ENCODE measurements at regions not wholly inside any gene's neighbourhood (a gene's known extent, or its start where the extent isn't known, plus 50 kb on each side); places are given as distances from the start of the nearest gene placed in this dataset.

GRCh38 chr2:200189964-200190363 lies 116.5 kb upstream of the SPATS2L start:
- H3K36me3 ChIP-seq (ENCODE audit: insufficient read depth, low read length): no peaks in the 10 kb centered on the region
- no peak overlapping the region for H3K27ac Mint-ChIP-seq
- DNase-seq (no peak), ATAC-seq (ENCODE audit: poor library complexity) (no peak)
- ChIA-PET POLR2A (no interaction called here), CTCF (no interaction called here)
- H3K36me3 Mint-ChIP-seq (ENCODE audit: low read depth): no peaks in the 10 kb centered on the region
- intact Hi-C loops (cut with DNase I, micrococcal nuclease): no loop called here
- H3K27ac ChIP-seq (ENCODE audit: low read depth in 1 of 2, low read length in 2 of 2): no peak overlapping the region
- H3K4me1 Mint-ChIP-seq (ENCODE audit: low read depth): no peaks in the 10 kb centered on the region
- no peak for TF ChIP-seq CTCF (IDR thresholded peaks at IDR 0.05)
- no peak overlapping the region for H3K4me3 ChIP-seq (ENCODE audit: low read length)
- H3K27me3 Mint-ChIP-seq: peaks cover 33% of the 10 kb centered on the region
- H3K4me1 ChIP-seq (ENCODE audit: insufficient read depth, low read length): no peaks in the 10 kb centered on the region
- H3K9me3 Mint-ChIP-seq: no peaks in the 10 kb centered on the region
- H3K9me3 ChIP-seq (ENCODE audit: control insufficient read depth in 1 of 2, insufficient read depth in 1 of 2, low read length in 2 of 2): no peaks in the 10 kb centered on the region
- peaks cover 3 to 9% of the 10 kb centered on the region in 2 experiments for H3K27me3 ChIP-seq (ENCODE audit: control insufficient read depth in 1 of 2, insufficient read depth in 2 of 2, low read length in 2 of 2)
- H3K4me3 Mint-ChIP-seq: no peak overlapping the region

- Histone ChIP-seq H3K27ac (ENCODE audit: low read depth in 1 of 2, low read length in 2 of 2) (no peak overlapping the region), H3K4me3 (ENCODE audit: low read length) (no peak overlapping the region), H3K4me1 (ENCODE audit: insufficient read depth, low read length) (no peaks in the 10 kb centered on the region), H3K27me3 (ENCODE audit: control insufficient read depth in 1 of 2, insufficient read depth in 2 of 2, low read length in 2 of 2) (peaks cover 3 to 19% of the 10 kb centered on the region in 2 experiments), H3K9me3 (ENCODE audit: control insufficient read depth in 1 of 2, insufficient read depth in 1 of 2, low read length in 2 of 2) (no peaks in the 10 kb centered on the region), H3K36me3 (ENCODE audit: insufficient read depth, low read length) (no peaks in the 10 kb centered on the region)
- peaks cover 39% of the 10 kb centered on the region for H3K27me3 Mint-ChIP-seq
- H3K4me1 Mint-ChIP-seq (ENCODE audit: low read depth): no peaks in the 10 kb centered on the region
- intact Hi-C loops (cut with DNase I, micrococcal nuclease): no loop called here
- CTCF ChIA-PET: no interaction called here
- no peaks in the 10 kb centered on the region for H3K36me3 Mint-ChIP-seq (ENCODE audit: low read depth)
- no peaks in the 10 kb centered on the region for H3K9me3 Mint-ChIP-seq
- no peak overlapping the region for H3K27ac Mint-ChIP-seq
- ATAC-seq (ENCODE audit: poor library complexity): no peak
- POLR2A ChIA-PET: no interaction called here
- no peak for TF ChIP-seq CTCF (IDR thresholded peaks at IDR 0.05)
- H3K4me3 Mint-ChIP-seq: no peak overlapping the region
- DNase-seq: no peak
These were observed 113.2 kb upstream of the SPATS2L start for GRCh38 chr2:200193331-200193730.

GRCh38 chr2:200193791-200194190 lies 112.7 kb upstream of the SPATS2L start:
- no peak for TF ChIP-seq CTCF (IDR thresholded peaks at IDR 0.05)
- ATAC-seq (ENCODE audit: poor library complexity) (no peak), DNase-seq (no peak)
- H3K36me3 ChIP-seq (ENCODE audit: insufficient read depth, low read length): no peaks in the 10 kb centered on the region
- H3K27me3 Mint-ChIP-seq: peaks cover 39% of the 10 kb centered on the region
- H3K36me3 Mint-ChIP-seq (ENCODE audit: low read depth): no peaks in the 10 kb centered on the region
- CTCF ChIA-PET: no interaction called here
- POLR2A ChIA-PET: no interaction called here
- H3K4me1 Mint-ChIP-seq (ENCODE audit: low read depth): no peaks in the 10 kb centered on the region
- intact Hi-C loops (cut with DNase I, micrococcal nuclease): no loop called here
- no peaks in the 10 kb centered on the region for H3K4me1 ChIP-seq (ENCODE audit: insufficient read depth, low read length)
- H3K27ac ChIP-seq (ENCODE audit: low read depth in 1 of 2, low read length in 2 of 2): no peak overlapping the region
- no peak overlapping the region for H3K27ac Mint-ChIP-seq
- no peaks in the 10 kb centered on the region for H3K9me3 Mint-ChIP-seq
- peaks cover 3 to 19% of the 10 kb centered on the region in 2 experiments for H3K27me3 ChIP-seq (ENCODE audit: control insufficient read depth in 1 of 2, insufficient read depth in 2 of 2, low read length in 2 of 2)
- no peak overlapping the region for H3K4me3 Mint-ChIP-seq
- no peaks in the 10 kb centered on the region for H3K9me3 ChIP-seq (ENCODE audit: control insufficient read depth in 1 of 2, insufficient read depth in 1 of 2, low read length in 2 of 2)
- H3K4me3 ChIP-seq (ENCODE audit: low read length): no peak overlapping the region

Measured in CD4-positive, alpha-beta T cell (primary cell).